GM21619 (cell line): ENCODE measurements at regions not wholly inside any gene's neighbourhood (a gene's known extent, or its start where the extent isn't known, plus 50 kb on each side); places are given as distances from the start of the nearest gene placed in this dataset.
"Not testable (repeated sequence)": the region's sequence is repeated elsewhere in the genome, so short reads cannot be mapped to it uniquely, and the experiment has no call there.

Experiments
- ATAC-seq: cut with Tn5 transposase; IDR thresholded peaks from one replicate; pipeline ENCODE4 v1.9.1; 2021; ENCODE audit not compliant: unreplicated experiment

DNA sequence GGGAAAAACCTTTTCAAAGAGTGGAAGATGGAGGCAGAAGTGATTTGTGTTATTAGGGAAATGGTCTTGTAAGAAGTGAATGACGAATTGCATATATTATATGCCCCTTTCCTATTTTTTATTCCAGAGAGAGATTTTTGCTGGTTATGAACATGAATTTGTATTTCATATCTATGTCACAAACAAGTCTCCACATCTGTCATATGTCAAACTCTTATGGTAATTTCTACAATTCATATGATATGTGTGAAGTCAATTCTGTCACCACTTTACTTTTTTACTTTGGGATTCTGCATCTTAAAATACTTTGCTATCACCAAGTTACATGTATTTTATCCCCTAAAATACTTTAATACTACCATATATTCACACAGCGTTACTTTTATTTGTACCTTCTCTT is 594.2 kb upstream of the ARPP21 start:
- ATAC-seq: no peak

- ATAC-seq: no peak
Observed at GRCh38 chr3:35064761-35065160, 574.6 kb upstream of the ARPP21 start.

GRCh38 chr3:35065891-35066290 is 573.4 kb upstream of the ARPP21 start:
- no peak for ATAC-seq

DNA sequence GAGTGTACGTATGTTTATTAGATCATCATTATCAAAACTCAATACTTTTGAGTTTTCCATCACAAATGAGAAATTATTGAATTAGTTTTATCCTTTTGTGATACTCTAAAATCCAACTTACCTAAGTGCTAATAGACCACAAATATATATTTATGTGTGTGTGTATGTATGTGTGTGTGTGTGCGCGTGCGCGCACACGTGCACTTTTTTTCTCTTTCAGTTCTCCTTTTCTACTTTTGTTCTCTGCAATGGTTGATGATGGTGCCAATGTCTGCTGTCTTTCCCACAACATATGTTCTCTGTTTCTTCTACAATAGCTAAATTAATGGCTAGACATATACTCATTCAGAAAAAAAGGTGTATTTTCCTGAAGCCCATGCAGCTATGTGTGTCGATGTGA is 571.6 kb upstream of the ARPP21 start:
- no peak for ATAC-seq

GRCh38 chr3:35070088-35070487 is 569.2 kb upstream of the ARPP21 start:
- ATAC-seq: no peak

DNA sequence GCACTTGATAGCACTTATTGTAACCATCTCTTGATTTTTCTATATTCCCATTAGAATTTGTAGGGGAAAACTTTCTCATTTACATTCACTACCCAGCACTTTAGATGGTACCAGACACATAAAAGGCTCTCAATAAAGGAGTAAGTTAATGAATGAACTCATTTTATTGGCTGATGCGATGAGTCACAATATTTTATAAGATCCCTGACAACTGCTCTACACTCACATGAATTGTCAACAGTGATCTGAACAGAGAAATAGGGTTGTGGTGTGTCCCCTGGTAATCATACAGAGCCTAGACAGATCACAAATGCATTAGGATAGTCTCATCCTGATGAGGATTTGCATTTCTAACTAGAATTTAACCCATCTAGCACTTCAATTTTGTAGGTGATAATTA is 567.6 kb upstream of the ARPP21 start:
- no peak for ATAC-seq

DNA sequence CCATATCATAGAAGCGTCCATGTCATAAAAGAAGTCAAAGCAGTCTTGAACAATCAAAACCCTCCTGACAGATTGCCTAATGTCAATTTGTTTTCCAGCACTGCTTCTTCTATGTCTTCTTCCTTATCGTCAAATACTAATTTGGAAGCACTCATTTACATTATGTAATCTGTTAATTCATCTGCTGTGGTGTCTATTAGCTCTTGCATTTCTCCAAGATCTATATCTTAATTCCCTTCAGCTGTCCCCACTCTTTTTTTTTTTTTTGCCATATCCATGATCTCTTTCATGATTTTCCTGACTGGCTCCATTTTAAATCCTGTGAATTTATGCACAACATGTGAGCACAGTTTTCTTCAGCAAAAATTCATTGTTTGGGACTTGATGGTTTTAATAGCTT is 560.5 kb upstream of the ARPP21 start:
- no peak for ATAC-seq

- ATAC-seq: no peak
Observed at GRCh38 chr3:35079403-35079802, 559.9 kb upstream of the ARPP21 start.

- ATAC-seq: no peak
Observed at GRCh38 chr3:35081899-35082298, 557.4 kb upstream of the ARPP21 start.

DNA sequence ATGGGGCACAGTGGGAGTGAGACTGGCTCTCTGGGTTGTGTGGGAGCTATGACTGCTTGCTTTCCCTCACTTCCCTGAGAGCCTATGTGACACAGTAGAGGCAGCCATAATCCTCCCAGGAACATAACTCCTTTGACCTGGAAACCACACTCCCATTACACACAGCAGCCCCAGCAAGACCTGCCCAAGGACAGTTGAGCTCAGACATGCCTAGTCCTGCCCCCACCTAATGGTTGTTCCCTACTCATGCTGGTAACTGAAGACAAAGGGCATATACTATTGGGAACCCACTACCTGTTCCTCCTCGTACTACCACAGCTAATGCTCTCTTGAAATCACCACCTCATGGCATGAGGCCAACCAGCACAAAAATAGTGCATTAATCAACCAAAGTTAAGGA is 550.4 kb upstream of the ARPP21 start:
- ATAC-seq: no peak

GRCh38 chr3:35114686-35115085 is 524.6 kb upstream of the ARPP21 start:
- ATAC-seq: no peak

DNA sequence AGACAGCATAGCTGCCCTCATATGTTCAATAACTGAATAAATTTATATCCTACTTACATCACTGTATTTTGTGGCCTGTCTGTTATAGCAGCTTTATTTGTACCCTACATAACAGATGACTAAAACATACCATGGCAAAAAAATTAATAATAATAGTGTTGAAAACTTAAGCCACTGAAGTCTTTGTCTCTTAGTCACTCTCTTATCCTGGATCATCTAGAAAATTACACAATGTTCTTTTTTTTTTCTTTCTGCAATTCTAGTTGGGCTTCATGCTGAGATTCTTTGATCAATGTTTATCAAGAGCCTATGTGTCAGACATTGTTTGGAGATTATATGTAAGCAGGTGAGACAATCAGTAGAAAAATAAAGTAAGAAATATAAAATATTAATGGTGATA is 519.3 kb upstream of the ARPP21 start:
- ATAC-seq: no peak

DNA sequence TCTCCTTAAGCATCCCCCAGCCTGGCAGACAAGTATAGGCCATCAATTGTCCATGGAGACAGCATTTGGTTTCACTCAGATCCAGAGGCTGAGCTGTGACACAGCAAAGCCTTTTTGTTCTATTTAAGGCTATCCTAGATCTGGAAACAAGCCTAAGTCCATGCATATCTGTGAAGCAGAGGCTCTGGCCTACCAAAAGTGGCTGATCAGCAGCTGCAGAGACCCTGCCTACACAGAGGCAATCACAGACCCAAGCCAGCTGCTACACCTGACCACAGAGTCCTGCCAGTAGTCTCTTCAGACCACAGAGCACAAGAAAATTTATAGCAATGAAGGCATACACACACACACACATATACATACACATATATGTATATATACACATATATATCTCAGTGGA is 501.7 kb upstream of the ARPP21 start:
- no peak for ATAC-seq

GRCh38 chr3:35141406-35141805 is 497.9 kb upstream of the ARPP21 start:
- no peak for ATAC-seq

DNA sequence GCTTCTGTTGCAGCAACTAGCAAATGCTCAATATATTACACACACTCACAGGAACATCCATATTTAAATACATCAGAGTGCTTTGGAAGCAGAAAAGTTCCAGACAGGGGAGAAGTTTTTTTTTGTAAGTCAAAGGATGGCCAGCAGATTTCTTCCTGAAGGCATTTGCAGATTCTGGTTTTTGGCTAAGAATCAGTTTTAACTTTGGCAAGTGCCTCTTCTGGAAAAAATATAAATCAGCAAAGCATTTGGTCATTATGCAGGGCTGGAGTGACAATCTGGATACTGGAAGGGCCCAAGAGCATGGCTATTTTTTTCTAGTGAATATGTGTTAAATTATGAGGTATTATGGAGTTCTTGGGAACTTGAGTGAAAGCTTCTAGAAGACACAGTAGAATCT is 495.3 kb upstream of the ARPP21 start:
- ATAC-seq: no peak

DNA sequence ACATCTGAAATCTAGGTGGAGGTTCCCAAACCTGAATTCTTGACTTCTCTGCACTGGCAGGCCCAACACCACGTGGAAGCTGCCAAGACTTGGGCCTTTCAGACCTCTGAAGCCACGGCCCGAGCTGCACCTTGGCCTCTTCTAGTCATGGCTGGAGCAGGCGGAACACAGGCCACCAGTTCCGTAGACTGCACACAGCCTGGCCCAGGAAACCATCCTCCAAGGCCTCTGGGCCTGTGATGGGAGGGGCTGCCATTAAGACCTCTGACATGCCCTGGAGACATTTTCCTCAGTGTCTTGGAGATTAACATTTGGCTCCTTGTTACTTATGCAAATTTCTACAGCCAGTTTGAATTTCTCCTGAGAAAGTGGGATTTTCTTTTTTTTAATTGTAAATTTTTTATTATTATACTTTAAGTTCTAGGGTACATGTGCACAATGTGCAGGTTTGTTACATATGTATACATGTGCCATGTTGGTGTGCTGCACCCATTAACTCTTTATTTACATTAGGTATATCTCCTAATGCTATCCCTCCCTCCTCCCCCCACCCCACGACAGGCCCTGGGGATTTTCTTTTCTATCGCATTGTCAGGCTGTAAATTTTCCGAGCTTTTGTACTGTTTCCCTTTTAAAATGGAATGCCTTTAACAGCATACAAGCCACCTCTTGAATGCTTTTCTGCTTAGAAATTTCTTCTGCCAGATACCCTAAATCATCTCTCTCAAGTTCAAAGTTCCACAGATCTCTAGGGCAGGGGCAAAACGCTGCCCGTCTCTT is 492.9 kb upstream of the ARPP21 start:
- not testable (repeated sequence) for ATAC-seq

GRCh38 chr3:35183927-35184675 is 455.2 kb upstream of the ARPP21 start:
- no peak for ATAC-seq

DNA sequence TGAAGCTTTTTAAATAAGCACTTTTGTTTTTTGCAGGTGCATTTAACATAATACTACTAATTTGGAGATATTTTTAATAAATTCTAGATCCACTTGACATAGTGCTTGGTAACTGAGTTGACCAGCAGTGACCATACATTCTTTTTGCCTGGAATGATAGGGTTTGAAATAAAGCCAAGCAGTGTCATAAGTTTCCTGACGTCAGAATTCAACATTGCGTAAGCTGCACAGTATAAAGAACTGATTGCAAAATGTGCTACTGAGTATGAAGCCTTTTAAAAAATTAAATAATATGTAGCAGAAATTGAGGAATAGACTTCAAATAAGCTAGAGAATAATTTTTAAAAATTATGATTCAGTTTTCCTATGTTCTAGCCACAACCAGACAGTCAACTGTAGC is 454.6 kb upstream of the ARPP21 start:
- ATAC-seq: no peak

GRCh38 chr3:35187908-35188307 is 451.4 kb upstream of the ARPP21 start:
- ATAC-seq: no peak

GRCh38 chr3:35194666-35195065 is 444.7 kb upstream of the ARPP21 start:
- ATAC-seq: no peak

GRCh38 chr3:35198857-35199256 is 440.5 kb upstream of the ARPP21 start:
- no peak for ATAC-seq

- no peak for ATAC-seq
Observed at GRCh38 chr3:35200056-35200455, 439.3 kb upstream of the ARPP21 start.

DNA sequence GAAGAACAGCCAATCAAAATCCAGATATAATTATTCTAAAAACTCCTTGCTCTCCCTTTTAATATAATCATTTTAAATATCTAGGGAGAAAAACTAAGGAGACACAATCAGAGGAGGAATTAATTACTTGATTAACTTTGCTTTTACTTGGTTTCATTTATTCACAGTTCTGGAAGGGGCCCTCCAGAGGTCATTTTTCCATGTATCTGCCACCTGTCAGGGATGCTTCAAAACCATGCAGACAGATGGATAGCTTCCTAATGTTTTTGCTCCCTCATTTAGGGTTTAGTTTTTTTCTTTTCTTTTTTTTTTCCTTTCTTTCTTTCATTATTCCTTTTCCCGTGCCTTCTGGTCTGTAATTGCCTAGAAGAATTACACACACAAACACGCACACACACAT is 438.1 kb upstream of the ARPP21 start:
- no peak for ATAC-seq
